GM21619 (cell line): ENCODE measurements at regions not wholly inside any gene's neighbourhood (a gene's known extent, or its start where the extent isn't known, plus 50 kb on each side); places are given as distances from the start of the nearest gene placed in this dataset.
"Not testable (repeated sequence)": the region's sequence is repeated elsewhere in the genome, so short reads cannot be mapped to it uniquely, and the experiment has no call there.

Experiments used
- ATAC-seq: cut with Tn5 transposase; IDR thresholded peaks from one replicate; pipeline ENCODE4 v1.9.1; 2021; ENCODE audit not compliant: unreplicated experiment

DNA sequence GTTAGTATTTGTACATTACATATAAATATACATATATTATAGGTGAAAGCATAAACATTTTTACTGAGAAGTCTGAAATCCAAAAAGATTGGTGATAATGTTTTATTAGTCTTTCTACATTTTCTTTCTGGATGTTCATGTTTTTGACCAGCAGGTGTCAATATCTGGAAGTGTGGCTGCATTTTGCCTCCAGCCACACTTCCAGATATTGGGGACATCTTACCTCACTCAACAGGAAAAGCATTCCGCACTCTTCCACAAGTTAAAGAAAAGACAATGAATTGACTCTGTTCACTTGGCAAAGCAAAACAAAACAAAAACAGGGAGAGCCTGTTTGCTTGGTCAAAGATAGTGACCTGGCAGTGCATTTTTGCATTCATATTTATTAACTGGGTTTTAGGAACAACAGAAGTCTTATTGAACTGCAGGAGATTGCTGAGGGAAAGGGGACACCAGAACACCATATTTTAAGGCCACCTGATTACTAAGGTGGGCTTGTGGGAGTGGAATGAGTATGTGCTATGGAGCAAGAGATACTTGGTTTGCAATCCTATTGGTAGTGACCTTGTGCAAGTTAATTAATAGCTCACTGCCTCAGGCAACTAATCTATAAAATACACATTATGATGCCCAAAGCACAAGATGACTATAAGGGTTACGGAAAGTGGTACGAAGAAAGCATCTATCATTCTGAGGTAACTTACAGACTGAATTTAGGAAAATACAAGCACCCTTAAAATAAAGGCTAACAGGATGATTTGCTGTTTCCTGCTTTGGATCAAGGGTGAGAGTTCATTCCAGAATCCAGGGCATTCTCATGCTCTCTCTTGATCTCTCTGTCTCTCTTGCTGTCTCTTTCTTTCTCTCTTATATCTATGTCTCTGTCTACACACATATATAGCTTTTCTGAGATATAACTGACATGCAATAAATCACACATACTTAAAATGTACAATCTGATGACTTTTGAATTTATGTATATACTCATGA lies 389.9 kb upstream of the EMCN start:
- no peak for ATAC-seq

GRCh38 chr4:100906973-100907372 lies 389.2 kb upstream of the EMCN start:
- ATAC-seq: no peak

DNA sequence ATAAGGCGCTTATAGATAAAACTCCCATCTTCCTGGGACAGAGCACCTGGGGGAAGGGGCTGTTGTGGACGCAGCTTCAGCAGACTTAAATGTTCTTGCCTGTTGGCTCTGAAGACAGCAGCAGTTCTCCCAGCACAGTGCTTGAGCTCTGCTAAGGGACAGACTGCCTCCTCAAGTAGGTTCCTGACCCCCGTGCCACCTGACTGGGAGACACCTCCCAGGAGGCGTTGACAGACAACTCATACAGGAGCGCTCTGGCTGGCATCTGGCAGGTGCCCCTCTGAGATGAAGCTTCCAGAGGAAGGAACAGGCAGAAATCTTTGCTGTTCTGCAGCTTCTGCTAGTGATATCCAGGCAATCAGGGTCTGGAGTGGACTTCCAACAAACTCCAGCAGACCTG lies 383.1 kb upstream of the EMCN start:
- ATAC-seq: not testable (repeated sequence)

DNA sequence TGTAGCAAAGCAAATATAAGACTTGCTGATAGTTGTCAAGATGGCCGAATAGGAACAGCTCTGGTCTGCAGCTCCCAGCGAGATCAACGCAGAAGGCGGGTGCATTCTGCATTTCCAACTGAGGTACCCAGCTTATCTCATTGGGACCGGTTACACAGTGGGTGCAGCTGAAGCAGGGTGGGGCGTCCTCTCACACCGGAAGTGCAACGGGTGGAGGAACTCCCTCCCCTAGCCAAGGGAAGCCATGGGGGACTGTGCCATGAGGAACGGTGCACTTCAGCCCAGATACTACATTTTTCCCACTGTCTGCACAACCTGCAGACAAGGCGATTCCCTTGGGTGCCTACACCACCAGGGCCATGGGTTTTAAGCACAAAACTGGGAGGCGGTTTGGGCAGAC lies 382.3 kb upstream of the EMCN start:
- no peak for ATAC-seq

DNA sequence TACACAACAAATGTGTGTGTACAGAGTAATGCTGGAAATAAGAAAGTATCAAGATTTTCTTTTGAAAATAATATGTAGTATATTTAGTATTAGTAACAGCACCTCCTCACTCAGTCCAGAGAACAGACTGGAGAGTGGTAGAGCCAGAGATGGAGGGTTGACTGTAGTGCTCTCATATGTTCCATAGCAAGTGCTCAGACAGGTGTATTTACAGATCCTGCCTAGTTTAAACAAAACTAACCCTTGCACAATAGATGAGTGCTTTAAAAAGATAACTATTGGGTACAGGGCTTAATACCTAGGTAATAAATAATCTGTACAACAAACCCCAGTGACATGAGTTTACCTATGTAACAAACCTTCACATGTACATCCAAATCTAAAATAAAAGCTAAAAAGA lies 381.0 kb upstream of the EMCN start:
- ATAC-seq: no peak

DNA sequence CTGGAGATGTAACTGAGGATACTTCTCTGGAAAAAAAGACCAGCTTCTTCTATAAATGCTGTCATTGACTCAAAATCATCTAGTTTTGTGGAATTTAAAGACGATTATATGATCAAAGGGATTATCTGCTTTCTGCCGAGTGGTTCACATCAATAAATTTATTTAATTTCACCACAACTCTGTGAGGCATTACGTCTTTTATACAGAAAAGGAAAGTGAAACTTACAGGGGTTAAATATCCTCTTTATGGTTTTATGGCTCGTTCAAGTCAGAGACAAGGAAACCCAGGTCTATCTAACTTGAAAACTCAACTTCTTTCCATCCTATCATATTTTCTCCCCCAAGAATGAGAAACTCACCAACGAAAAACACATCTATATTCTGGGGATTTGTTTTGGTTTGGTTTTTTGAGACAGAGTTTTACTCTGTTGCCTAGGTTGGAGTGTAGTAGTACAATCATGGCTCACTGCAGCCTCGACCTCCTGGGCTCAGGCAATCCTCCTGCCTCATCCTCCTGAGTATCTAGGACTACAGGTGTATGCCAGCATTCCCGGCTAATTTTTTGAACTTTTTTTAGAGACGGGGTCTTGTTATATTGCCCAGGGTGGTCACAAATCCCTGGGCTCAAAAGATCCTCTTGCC lies 377.9 kb upstream of the EMCN start:
- peak; percentile 92 for ATAC-seq

GRCh38 chr4:100894339-100894870 lies 376.6 kb upstream of the EMCN start:
- ATAC-seq: no peak

DNA sequence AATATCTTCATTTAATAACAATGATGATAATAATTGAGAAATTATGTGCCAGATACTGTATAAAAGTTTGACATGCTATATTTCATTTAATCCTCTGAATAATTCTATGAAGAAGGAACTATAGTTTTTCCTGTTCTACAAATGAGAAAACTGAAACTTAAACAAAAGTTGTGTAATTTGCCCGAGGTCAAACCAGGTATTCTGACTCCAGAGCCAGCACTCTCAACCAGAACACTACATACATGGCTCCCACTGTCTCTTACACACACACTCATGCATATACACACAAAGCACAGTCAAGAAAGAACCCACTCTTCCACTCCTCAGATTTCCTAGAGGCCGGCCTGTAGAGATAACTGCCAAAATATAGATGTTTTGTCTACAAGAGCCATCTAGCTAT lies 374.0 kb upstream of the EMCN start:
- no peak for ATAC-seq

DNA sequence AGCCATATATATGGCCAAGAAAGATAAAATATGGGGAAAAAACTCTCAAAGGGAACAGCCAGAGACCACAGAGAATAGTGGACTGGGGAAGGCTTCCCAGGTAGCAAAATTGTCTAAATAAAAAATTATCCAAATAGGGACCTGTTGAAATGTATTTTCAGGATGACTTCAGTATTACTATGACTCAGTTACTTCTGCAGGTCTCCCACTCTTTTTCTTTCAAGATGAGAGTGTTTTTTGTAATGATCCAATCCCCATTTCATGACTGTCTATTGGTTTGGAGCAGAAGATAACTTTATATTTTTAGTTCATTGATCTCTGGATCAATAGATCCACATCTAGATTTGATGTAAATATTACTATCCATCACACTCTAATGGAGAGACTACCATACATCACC lies 372.1 kb upstream of the EMCN start:
- ATAC-seq: no peak

GRCh38 chr4:100889401-100889800 lies 371.6 kb upstream of the EMCN start:
- peak; percentile 47 for ATAC-seq

GRCh38 chr4:100882661-100883060 lies 364.8 kb upstream of the EMCN start:
- ATAC-seq: no peak

GRCh38 chr4:100881283-100881682 lies 363.5 kb upstream of the EMCN start:
- ATAC-seq: no peak

- no peak for ATAC-seq
Observed at GRCh38 chr4:100880011-100880410, 362.2 kb upstream of the EMCN start.

GRCh38 chr4:100879471-100879870 lies 361.6 kb upstream of the EMCN start:
- ATAC-seq: no peak

DNA sequence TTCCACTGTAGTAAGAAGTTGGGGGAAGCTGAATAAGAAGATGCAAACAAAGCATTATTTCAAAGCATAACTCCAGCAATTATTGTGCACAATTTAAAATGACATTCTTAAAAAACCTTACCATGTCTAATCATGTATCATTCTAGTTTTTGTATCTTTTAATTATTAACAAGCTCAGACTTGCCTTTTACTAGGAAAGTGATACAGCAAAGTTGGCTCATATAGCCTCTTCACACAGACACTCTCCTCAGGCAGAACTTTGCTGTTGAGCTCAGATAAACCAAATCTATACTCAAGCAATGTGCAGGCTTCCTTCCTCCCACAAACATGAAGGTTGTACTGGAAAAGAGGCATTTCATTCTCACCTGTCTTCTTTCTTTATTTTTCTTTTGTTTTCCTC lies 358.7 kb upstream of the EMCN start:
- no peak for ATAC-seq

DNA sequence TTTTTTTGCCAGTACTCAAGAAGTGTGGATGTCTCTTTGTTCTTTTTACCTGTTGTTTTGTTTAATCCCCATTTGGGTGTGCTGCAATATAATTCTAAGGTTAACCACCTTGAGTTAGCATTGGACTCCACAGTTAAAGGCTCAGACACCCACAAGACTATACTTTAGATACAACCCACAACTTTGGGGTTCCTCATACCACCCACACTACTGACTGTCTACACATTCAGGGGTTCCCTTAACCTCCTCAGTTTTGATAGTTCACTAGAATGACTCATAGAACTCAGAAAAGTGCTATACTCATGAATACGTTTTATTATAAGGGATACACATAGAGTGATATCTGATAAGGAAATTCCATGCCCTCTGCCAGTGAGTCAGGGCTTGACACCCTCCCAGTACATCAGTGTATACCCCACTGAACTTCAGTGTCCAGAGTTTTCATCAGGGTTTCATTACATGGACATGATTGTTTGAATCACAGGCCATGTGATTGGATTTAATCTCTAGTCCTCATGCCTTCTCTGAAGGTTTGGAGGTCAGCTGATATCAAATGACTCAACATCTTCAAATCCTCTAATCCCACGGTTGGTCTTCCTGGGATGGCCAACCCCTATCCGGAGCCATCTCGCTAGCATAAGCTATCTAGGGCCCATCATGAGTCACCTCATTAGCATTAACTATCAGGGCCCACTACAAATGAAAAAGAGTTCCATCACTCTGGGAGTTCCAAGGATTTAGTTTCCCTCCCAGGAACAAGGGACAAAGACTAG lies 357.7 kb upstream of the EMCN start:
- no peak for ATAC-seq

- no peak for ATAC-seq
Observed at GRCh38 chr4:100872811-100873210, 355.0 kb upstream of the EMCN start.

- ATAC-seq: no peak
Observed at GRCh38 chr4:100870940-100871772, 353.3 kb upstream of the EMCN start.

GRCh38 chr4:100869276-100869675 lies 351.5 kb upstream of the EMCN start:
- ATAC-seq: no peak

- ATAC-seq: not testable (repeated sequence)
Observed at GRCh38 chr4:100868281-100868680, 350.5 kb upstream of the EMCN start.
